ENCODE measurements at regions not wholly inside any gene's neighbourhood (a gene's known extent, or its start where the extent isn't known, plus 50 kb on each side); places are given as distances from the start of the nearest gene placed in this dataset.
"Not testable (repeated sequence)": the region's sequence is repeated elsewhere in the genome, so short reads cannot be mapped to it uniquely, and the experiment has no call there.

DNA sequence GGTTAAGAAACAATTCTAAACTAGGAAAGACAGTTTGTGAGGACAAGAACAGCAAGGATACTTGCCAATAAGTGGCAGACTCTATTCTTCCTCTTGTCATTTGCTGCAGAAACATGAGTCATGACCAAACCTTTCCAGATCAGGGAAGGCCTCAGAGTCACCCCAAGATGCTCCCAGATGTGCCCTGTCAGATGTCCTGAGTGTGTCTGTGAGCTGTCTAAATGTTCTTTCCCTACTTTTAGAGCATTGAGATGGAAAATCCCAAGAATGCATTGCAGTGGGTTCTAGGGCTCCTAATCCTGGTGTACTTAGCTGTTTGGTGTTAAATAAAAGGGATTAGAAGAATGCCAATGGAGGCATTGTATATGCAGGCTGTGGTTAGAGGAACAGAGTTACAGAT is 57.5 kb upstream of the KIAA0040 start:
- H3K27me3 ChIP-seq (ENCODE audit: insufficient read depth in 3 of 3, low read length in 2 of 3): no peaks in the 10 kb centered on the region
- ATAC-seq (peak in 3 of 4 donors; percentile 37 to 70 (median 66)), DNase-seq (no peak)
- H3K36me3 ChIP-seq (ENCODE audit: insufficient read depth in 1 of 2, low read depth in 1 of 2): no peaks in the 10 kb centered on the region
- H3K27ac ChIP-seq: no peak overlapping the region
- intact Hi-C loops (cut with DNase I): no loop called here
- TF ChIP-seq, protein P1, sequence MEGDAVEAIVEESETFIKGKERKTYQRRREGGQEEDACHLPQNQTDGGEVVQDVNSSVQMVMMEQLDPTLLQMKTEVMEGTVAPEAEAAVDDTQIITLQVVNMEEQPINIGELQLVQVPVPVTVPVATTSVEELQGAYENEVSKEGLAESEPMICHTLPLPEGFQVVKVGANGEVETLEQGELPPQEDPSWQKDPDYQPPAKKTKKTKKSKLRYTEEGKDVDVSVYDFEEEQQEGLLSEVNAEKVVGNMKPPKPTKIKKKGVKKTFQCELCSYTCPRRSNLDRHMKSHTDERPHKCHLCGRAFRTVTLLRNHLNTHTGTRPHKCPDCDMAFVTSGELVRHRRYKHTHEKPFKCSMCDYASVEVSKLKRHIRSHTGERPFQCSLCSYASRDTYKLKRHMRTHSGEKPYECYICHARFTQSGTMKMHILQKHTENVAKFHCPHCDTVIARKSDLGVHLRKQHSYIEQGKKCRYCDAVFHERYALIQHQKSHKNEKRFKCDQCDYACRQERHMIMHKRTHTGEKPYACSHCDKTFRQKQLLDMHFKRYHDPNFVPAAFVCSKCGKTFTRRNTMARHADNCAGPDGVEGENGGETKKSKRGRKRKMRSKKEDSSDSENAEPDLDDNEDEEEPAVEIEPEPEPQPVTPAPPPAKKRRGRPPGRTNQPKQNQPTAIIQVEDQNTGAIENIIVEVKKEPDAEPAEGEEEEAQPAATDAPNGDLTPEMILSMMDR (IDR thresholded peaks at IDR 0.05): no peak
- H3K9me3 ChIP-seq: no peaks in the 10 kb centered on the region
- no peaks in the 10 kb centered on the region for H3K4me1 ChIP-seq
- H3K4me3 ChIP-seq: no peak overlapping the region

DNA sequence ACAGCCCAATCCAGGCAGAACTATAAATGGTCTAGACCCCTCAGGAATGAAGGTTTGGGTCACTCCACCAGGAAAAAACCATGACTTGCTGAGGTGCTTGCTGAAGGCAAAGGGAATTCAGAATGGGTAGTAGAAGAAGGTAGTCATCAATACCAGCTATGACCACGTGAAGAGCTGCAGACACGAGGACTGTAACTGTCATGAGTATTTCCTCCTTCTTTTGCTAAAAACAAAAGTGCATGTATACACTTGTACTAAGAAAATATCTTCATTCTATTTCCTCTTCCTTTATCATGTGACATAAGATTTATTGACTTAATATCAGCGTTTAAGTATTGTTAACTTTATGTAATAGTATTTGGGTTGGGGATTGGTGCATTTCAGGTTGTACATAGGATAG is 55.5 kb upstream of the KIAA0040 start:
- H3K4me1 ChIP-seq; intact Hi-C loops (cut with DNase I); DNase-seq; H3K9me3 ChIP-seq; H3K36me3 ChIP-seq (ENCODE audit: insufficient read depth in 1 of 2, low read depth in 1 of 2); H3K27me3 ChIP-seq (ENCODE audit: insufficient read depth in 3 of 3, low read length in 2 of 3); H3K27ac ChIP-seq; H3K4me3 ChIP-seq; ATAC-seq: not testable (repeated sequence)
- 78 to 79% (median 78%) methylated on average over 3 of the region's 3 CpGs for WGBS, 3 donors

DNA sequence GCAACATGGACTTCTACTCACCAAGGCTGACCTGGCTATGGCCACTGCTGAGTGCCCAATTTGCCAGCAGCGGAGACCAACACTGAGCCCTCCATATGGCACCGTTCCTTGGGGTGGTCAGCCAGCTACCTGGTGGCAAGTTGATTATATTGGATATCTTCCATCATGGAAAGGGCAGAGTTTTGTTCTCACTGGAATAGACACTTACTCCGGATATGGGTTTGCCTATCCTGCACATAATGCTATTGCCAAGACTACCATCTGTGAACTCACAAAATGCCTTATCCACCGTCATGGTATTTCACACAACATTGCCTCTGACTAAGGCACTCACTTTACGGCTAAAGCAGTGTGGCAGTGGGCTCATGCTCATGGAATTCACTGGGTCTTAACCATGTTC is 54.5 kb upstream of the KIAA0040 start:
- intact Hi-C loops (cut with DNase I); H3K36me3 ChIP-seq (ENCODE audit: insufficient read depth in 1 of 2, low read depth in 1 of 2); H3K4me1 ChIP-seq; H3K27me3 ChIP-seq (ENCODE audit: insufficient read depth in 3 of 3, low read length in 2 of 3); H3K4me3 ChIP-seq; H3K27ac ChIP-seq; DNase-seq; H3K9me3 ChIP-seq; ATAC-seq: not testable (repeated sequence)
- WGBS, 3 donors: 79 to 88% (median 80%) methylated on average over 5 of the region's 5 CpGs

DNA sequence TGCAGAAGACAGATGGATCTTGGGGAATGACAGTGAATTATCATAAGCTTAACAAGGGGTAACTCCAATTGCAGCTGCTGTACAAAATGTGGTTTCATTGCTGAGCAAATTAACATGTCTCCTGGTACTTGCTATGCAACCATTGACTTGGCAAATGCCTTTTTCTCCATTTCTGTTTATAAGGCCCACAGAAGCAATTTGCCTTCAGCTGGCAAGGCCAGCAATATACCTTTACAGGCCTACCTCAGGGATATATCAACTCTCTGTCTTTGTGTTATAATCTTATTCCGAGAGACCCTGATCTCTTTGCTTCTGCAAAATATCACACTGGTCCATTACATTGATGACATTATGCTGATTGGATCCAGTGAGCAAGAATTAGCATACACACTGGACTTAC is 52.7 kb upstream of the KIAA0040 start:
- Histone ChIP-seq H3K27ac (no peak overlapping the region), H3K4me3 (no peak overlapping the region), H3K27me3 (ENCODE audit: insufficient read depth in 3 of 3, low read length in 2 of 3) (no peaks in the 10 kb centered on the region), H3K36me3 (ENCODE audit: insufficient read depth in 1 of 2, low read depth in 1 of 2) (no peaks in the 10 kb centered on the region), H3K9me3 (peaks cover 5% of the 10 kb centered on the region), H3K4me1 (no peaks in the 10 kb centered on the region)
- intact Hi-C loops (cut with DNase I): no loop called here
- DNase-seq (no peak), ATAC-seq (no peak)
- 84 to 97% (median 96%) methylated on average over 1 of the region's 1 CpG for WGBS, 3 donors
- TF ChIP-seq, protein P1 (IDR thresholded peaks at IDR 0.05): no peak

DNA sequence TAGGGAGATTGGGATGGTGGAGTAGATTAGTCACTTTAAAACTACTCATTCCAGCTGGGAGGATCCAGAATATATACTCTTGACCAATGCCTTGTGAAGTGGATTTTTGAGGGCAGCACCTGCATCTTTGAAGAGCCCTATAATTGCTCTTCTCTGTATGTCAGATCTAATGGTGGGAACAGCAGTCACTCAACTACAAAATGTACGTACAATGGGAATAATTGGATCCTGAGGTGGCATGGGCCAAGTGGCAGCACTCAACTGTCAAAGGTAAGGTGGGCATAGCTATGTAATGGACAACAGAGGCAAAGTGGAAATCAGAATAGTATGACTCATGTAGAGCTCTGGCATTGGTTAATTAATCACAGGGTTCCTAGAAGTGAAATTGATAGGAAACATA is 51.6 kb upstream of the KIAA0040 start:
- no peaks in the 10 kb centered on the region for H3K4me1 ChIP-seq
- no peak for DNase-seq
- 89 to 91% (median 89%) methylated on average over 1 of the region's 1 CpG for WGBS, 3 donors
- no peak overlapping the region for H3K27ac ChIP-seq
- peaks cover 5% of the 10 kb centered on the region for H3K9me3 ChIP-seq
- no peak overlapping the region for H3K4me3 ChIP-seq
- no peaks in the 10 kb centered on the region for H3K27me3 ChIP-seq (ENCODE audit: insufficient read depth in 3 of 3, low read length in 2 of 3)
- no peaks in the 10 kb centered on the region for H3K36me3 ChIP-seq (ENCODE audit: insufficient read depth in 1 of 2, low read depth in 1 of 2)
- no peak for ATAC-seq
- intact Hi-C loops (cut with DNase I): no loop called here
- TF ChIP-seq, protein P1 (IDR thresholded peaks at IDR 0.05): no peak

All from psoas muscle (tissue), 7 donors.